HG03439 (cell line): ENCODE measurements at regions not wholly inside any gene's neighbourhood (a gene's known extent, or its start where the extent isn't known, plus 50 kb on each side); places are given as distances from the start of the nearest gene placed in this dataset.
"Not testable (repeated sequence)": the region's sequence is repeated elsewhere in the genome, so short reads cannot be mapped to it uniquely, and the experiment has no call there.

Experiments
- ATAC-seq: cut with Tn5 transposase; IDR thresholded peaks from one replicate; pipeline ENCODE4 v1.9.1; 2021; ENCODE audit warnings: mild to moderate bottlenecking, moderate library complexity; ENCODE audit not compliant: unreplicated experiment

DNA sequence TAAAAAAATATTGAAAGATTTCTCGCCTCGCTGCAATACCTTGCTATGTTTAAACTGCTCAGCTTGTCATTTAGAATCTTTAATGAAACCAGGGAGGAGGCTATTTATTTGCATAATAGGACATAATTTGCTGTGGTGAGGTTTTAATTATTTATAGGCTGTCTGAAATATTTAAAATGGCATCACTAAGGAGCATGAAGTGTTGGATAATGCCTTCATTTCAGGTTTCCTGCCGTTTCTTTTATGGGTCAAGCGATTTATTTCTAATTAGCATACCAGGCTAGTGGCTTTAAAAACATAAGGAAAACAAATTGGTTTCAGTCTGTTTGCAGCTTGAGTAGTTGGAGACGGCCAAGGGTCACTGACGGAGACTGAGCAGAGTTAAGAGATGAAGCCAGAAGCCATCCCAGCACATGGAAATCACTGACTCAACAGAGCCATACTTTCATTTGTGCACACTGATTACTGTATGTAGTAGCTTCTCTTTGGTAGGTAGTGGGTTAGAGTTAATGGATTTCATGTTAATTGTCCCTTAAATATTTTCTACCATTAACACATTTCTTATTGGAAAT, 1962.4 kb upstream of the TENM3 start:
- no peak for ATAC-seq

DNA sequence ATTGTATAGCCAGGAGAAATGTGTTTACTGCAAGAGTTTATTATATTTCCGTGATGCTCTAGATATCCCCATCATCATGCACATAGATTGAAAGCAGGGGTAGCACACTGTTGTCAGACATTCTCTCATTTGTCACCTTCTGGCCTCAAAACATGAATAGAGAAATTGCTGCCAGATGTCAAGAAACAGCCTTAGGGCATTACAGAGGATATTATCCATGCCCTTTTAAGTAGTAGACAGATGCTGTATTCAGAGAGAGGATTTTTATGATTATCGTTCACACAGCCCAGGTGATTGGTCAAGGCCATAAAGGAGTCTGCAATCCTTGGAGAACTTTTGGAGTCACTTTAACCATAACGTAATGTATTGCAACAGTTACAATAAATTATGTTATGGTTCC, 1961.5 kb upstream of the TENM3 start:
- no peak for ATAC-seq

DNA sequence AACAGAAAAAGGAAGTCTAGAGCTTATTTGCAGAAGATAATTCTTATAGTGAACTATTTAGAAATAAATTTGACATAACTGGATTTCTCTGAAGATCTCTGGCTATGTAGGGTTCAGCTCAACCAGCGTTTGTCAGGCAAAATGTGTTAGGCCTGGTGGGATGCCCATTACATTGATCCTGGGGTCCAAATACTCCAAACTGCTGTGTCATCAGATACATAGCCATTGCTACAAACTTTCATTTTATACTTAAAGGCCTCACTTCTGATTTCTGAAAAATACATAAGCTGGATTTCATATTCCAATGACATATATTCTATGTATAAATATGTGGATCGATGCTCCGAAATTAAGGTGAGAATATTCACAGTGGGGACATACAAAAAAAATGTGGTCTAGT, 1958.9 kb upstream of the TENM3 start:
- no peak for ATAC-seq

DNA sequence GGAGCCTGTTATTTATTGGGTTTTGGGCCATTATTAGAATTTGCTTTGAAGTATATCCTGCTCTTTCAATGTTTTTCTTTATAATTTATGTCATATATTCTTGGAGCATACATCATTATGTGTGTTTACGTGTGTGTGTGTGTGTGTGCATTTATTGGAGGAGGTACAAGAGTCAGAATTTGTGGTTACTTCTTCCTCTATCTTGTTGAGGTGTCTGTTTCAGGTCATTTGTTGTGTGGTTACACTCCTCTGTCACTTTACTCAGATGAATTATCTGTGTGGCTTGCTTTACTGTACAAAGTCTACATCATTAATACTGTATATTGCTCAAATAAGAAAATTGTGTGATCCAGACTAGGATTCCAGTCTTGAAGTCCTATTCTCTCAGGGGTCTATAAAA, 1957.4 kb upstream of the TENM3 start:
- ATAC-seq, result no peak

DNA sequence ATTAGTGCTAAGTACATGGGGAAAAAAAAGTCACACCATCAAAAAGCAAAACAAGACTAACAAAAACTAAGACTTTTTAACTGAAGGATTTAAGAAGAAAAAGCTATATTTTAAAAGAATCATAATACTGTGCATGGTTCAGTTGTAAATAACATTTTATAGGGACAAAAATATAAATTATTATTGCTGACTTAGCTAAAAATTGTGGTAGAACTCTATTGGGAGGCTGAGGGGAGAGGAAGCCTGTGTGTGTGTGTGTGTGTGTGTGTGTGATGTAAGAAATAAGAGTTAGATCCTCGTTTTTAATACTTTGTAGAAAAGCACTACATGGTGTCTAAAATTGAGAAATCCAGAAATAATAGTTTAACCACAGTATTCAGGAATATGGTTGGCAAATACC, 1950.9 kb upstream of the TENM3 start:
- no peak for ATAC-seq

DNA sequence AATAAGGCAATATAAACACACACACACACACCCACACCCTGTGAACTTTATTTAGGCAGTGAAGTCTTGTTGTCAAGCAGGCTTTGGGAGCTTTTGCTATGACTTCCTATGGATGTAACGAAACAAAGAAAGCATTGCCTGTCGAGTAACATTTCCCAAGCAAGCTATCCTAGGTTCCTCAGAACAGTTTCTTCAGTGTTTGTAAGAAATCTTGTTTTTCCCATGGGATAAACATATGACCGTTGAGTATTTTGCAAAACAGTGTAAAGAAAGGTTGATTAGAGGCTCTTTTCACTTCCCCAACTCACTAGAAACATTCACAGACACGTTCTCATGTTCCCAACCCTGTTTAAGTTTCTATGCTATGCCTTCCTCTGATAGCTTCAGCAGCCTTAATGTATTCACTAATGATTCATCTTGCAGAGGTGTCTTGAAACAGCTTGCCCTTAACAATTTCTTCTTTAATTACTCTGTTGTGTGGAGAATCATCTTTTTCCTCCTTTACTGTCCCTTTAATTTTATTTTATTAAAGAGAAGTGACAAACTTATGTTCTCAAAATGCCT, 1947.1 kb upstream of the TENM3 start:
- ATAC-seq, result no peak

DNA sequence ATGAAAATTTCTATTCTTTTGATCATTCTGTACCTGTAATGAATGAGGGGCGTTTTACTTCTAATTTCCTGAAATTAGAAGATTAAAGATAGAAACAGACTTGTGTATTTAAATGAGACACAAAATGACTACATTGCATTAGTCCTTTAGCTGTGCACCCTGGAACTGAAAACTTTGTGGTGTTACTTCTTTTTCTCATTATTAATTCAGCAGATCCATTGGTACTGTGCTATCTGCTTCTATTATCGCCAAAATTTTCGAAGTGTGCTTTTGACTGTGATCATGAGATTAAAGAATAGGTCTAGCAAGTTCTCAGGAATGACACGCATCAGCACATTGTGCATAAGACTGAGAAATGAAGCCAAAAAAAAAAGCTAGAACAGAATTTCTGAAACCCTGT, 1938.9 kb upstream of the TENM3 start:
- ATAC-seq, result no peak

DNA sequence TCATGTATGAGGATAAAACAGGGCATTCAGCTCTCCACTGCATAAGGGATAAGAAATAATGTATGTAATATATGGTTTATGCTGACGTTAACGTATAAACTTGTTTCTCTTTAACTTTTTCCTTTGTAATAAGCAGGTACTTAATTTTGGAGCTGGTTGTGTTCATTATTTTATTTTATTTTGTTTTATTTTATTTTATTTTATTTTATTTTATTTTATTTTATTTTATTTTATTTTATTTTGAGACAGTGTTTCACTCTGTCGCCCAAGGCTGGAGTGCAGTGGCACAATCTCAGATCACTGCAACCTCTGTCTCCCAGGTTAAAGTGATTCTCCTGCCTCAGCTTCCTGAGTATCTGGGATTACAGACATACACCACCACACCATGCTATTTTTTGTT, 1932.6 kb upstream of the TENM3 start:
- ATAC-seq, result no peak

DNA sequence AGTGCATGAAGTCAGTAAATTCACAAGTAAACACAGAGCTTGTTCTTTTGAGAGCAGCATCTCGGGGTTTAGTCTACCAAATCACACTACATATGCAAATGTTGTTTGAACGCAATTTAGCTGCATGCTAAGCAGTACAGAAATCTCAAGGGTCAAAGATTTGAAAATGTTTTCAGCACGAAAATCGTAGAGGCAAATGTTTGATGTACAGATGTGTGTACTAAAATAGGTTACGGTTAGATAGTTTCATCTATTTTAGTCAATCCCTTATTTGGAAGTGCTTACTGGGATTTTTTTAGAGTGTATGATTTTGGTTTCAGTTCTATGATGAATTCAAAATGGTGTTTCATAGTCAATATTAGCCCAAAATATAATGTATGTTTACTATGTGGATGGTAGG, 1928.2 kb upstream of the TENM3 start:
- ATAC-seq, result peak; percentile 63

DNA sequence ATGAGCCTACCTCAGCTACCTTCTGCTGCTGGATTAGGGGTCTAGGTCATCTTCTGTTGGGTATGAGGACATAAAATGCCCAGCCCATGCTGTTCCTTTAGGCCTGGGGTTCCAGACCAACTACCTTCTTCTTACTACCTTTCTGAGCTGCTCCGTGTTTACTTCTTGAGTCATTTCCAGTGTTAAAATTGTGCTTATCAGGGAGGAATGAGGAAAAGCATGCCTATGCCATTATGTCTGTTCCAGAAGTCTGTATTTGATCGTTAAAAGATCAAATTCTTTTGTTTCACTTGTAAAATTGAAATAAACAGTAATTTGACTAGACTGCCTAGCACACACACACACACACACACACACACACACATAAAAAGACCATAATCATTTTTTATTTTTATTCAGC, 1912.7 kb upstream of the TENM3 start:
- ATAC-seq, result no peak

DNA sequence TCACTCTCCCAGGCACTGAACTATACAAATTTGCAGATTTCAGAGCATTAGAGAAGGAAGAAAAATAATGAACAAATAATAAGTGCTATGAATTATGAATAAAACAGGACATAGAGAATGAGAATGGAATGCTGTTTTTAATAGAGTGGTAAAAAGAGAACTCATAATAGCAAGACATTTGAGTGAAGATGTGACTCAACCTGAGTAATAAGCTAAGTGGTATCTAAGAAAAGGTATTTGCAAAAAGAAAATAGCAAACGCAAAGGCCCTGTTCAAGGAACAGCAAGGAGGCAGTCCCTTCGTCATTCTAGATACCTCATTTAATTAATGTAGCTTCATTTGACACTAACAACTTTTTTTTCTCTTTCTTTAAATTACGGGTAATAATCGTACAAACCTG, 1910.0 kb upstream of the TENM3 start:
- ATAC-seq, result no peak

DNA sequence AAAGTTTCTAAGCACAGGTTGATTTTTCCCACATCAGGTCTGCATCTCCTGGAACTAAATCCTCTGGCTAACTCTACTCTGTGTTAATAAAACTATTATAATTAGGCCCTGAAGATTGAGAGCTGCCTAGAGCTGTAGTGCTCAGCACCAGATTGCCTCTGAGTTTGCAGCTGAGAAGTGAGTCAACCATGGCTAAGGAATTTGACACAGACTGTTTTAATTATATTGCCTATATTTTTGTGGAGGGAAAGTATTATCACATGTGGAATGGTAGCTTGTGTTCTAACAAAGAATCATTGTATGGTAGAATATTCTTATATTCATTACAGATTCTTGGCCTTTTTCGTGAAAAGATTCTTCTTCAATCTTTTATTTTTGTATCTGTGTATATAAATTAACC, 1907.6 kb upstream of the TENM3 start:
- ATAC-seq, result no peak

DNA sequence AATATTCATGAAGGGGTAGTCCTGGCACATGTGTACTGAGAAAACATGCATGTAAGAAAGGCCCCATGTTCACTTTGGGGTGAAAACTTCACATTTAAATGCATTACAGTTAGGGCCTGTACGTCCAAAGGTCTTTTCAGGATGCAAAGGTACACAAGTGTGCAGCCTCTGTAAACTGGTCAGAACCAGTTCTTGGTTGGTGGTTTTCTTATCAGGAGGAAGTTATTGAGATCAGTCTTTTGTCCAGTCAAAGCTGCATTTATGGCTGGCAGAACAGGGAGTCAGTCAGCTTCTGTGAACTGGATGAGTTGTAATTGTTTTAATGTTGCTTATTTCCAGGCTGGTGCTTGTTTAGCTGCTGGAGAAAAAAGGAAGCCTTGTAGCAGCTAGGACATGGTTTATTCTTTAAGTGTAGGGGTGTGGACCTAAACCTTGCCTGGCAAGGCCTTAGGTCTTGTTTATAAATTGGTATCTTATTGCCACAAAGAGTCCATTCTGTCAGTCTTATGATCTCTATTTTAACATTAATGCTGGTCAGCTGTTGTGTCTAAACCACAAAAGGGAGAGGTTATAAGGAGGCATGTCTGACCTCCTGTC, 1906.6 kb upstream of the TENM3 start:
- ATAC-seq, result no peak

DNA sequence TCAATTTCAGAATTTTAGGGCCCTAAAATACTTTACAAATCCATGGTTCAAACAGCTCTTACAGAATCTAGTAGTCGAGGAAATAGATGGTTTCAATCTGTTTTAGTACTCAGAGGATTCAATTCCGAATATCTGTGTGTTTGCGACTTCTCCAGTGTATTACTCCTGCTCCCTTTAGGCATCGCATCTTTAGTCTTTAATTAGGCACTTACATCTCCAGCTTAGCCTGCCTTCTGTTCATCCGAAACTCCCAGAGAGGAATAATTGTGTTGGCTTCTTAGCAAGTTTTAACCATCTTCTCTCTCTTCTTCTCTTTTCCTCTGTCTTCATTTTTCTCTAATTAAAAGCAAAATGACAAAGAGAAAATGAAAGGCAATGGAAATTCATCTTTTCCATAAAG, 1901.3 kb upstream of the TENM3 start:
- ATAC-seq, result no peak

DNA sequence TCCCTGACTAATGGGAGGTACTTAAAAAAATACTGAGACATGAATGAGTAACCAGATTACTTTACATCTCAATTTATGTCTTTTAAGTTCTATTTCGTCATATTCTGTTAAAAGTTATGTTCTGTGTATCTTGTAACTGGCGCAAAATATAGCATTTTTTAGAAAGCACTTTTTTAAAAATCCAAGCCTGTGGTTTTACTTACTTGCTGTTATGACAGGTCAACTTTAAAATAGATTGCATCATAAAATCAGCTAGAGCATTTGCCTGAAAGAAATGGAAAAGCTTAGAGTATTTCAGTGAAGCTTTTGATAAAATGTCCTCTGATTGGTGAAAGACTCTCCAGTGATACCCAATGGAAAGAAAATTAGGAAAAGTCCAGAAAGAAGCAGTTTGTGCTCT, 1892.3 kb upstream of the TENM3 start:
- ATAC-seq, result no peak

DNA sequence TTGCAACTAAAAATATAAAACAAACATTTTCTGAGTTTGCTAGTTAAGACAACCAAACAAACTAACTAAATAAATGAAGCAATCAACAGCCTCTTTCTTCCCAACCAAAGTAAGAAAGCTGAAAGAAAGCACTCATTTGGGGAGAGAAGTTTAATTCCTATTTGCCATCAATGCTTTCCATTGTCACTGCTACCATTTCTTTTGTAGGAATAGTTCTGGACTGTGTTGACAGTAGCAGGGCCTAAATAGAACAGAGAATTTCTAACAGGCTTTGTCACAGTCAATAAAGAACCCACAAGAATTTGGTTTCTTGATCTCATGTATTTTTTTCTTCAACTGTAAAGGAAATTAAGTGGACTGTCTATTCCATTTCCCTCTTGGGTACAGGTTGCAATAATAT, 1886.4 kb upstream of the TENM3 start:
- ATAC-seq, result no peak

DNA sequence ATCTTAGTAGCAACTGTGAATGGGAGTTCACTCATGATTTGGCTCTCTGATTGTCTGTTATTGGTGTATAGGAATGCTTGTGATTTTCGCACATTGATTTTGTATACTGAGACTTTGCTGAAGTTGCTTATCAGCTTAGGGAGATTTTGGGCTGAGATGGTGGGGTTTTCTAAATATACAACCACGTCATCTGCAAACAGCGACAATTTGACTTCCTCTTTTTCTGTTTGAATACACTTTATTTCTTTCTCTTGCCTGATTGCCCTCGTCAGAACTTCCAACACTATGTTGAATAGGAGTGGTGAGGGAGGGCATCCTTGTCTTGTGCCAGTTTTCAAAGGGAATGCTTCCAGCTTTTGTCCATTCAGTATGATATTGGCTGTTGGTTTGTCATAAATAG, 1883.1 kb upstream of the TENM3 start:
- not testable (repeated sequence) for ATAC-seq

DNA sequence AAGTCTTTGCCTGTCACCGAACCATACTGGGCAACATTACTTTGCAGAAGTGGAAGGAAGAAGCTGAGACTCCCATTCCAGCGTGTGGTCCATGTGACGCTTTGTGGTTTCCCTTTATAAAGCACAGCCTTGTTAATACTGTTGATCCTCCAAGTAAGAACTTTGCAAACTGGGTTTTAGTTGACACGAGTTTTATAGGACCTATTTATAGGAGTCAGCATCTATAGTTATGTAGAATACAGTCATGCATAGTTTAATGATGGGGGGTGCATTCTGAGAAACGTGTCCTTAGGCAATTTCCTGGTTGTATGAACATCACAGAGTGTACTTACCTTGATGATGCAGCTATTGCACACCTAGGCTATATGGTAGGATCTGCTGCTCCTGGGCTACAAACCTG, 1879.4 kb upstream of the TENM3 start:
- no peak for ATAC-seq

DNA sequence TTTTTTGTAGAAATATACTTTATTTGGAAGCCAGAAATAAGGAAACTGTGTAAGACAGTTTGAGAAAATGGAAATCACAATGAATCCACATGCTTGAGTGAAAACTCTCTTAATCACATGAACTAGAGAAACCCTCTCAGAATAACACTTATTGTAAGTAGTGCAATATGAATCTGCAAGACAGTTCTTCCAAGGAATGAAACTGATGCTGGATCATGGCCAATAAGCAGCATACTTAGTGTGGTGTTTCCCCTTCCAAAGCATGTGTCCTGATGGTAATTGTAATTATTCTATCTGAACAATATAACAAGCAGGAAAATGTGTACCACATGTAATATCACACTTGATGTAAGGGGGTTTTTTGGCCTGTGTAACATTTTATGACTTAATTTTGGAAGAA, 1870.5 kb upstream of the TENM3 start:
- no peak for ATAC-seq

DNA sequence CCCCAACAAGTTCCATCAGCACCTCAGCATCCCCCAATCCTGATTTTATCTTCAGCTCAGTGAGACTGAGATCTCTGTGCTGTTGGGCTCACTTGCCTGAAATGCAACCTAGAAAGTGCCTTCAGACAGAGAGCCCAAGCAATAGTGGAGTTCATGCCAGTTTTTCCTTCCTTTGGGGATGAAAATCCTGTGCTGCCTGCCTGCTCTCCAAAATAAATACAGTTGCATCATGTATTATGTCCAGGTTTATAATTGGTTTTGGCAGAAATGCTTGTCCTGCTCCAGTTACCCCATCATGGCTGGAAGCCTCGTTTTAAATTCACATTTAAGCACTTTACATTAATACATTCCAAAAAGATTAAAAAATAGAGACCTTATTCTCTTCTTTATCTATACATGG, 1865.5 kb upstream of the TENM3 start:
- no peak for ATAC-seq

DNA sequence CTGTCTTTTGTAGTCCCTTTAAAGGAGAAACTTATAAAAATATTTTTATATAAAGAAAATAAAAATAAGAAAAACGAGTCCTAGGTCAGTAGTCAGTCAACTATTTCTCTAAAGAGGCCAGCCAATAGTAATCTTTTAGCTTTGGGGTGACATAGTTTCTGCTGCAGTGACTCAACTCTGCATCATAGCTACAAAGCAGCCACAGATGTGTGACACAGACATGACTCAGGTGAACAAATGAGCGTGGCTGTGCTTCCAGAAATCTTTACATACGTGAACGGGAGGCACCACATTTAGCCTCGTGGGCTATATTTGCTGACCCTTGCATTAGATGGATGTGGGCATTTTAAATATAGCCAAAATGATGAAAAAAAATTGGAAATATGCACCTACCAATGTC, 1862.5 kb upstream of the TENM3 start:
- ATAC-seq, result no peak

DNA sequence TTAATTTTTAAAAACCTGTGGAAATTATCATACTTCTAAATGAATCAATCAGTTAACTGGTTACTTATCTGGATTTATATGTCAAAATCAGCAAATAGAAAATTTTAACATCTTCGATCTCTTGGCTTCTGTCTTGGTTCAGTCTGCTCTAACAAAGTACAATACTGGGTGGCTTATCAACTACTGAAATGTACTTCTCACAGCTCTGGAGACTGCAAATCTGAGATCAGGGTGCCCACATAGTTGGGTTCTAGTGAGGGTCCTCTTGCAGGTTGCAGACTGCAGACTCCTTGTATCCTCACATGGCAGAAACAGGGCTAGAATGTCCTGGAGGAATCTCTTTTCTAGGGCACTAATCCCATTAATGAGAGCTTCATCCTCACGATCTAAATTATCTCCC, 1851.6 kb upstream of the TENM3 start:
- no peak for ATAC-seq

DNA sequence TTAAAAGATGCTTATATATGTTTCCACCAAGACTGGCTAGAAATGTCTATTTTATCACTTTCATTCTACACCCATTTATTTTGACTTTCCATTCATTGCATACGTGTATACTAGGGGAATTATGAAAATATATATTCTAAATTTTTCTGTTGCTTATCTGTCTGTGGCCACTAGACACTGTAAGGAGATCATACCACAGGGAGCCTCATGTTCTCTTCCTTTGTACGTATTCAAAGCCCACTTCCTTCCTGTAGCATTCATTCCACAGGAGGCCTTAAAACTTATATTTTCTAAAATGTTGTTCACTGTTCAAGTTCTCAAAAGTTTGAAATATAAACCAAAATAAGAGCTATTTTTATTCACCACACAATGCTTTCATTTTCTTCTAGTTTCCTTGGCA, 1848.9 kb upstream of the TENM3 start:
- no peak for ATAC-seq
